HG02642 (cell line): ENCODE measurements at regions not wholly inside any gene's neighbourhood (a gene's known extent, or its start where the extent isn't known, plus 50 kb on each side); places are given as distances from the start of the nearest gene placed in this dataset.

Experiments
- ATAC-seq: cut with Tn5 transposase; IDR thresholded peaks from one replicate; pipeline ENCODE4 v1.9.1; 2021; ENCODE audit warnings: mild to moderate bottlenecking; ENCODE audit not compliant: unreplicated experiment, poor library complexity

DNA sequence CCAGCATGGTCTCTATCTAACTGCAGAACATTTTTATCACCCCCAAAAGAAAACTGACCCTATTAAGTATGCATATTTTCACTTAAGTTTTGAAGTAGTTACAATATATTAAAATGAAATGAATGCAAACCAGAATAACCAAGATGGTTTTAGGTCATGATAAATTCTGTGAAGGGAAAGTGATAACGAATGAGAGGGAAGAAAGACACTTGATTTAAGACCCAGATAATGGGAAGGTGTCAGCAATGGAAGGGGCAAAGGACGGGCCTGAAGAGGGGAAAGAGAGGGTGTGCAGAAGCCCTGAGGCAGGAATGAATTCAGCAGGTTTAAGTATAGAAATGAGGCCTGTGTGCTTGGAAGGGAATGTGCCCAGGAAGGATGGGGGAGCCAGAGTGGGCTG is 61.1 kb upstream of the IGFBP3 start:
- ATAC-seq = no peak

DNA sequence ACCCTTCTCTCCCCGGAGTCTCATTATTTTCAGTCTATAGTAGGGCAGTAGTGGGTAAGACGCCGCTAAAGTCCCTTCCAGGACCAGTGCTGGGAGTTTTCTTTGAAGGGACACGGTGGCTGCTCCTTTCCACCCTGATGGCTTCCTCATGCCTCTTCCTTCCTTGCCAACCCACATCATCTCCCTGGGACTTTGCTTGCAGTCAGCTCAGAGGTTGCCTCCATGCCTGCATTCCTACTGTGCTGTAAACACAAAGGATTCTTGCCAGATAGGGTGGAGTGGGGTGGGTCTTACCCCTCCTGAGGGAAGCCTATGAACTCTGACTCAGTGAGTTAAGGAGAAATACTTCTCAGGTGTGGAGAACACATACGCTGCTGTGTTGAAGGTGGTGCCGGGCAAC is 59.9 kb upstream of the IGFBP3 start:
- ATAC-seq = no peak

DNA sequence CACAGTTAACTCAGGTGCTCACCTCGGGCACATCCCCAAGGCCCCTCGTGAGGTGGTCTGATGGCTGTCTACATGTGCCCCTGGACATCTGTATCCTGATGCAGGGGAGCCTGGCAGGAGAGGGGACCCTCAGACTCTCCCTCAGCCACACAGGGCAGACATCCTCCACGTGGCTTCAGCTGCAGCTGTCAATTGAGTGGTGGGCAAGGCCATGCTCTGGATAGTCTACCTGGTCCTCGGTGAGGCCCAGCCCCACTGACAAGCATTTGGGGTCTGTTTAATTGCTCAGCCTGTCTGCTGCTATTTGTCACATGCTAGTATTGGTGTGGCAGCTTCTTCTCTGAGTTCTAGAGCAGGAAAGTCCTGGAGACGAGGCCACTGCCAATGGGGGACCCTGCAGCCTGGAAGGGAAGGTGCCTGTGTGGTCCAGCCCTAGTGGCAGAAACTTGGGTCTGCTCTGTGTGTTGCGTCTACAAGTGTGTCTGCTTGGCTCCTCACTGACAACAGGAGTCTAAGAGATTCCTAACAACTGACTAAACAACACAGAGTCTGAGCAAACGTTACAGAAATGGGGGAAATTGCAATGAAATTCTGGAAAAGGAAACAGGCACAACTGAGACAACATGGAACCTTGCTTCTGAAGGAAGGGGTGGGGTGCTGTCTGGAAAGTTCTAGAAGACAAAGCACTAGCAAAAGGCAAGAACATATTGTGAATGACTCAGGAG is 59.3 kb upstream of the IGFBP3 start:
- ATAC-seq = no peak

DNA sequence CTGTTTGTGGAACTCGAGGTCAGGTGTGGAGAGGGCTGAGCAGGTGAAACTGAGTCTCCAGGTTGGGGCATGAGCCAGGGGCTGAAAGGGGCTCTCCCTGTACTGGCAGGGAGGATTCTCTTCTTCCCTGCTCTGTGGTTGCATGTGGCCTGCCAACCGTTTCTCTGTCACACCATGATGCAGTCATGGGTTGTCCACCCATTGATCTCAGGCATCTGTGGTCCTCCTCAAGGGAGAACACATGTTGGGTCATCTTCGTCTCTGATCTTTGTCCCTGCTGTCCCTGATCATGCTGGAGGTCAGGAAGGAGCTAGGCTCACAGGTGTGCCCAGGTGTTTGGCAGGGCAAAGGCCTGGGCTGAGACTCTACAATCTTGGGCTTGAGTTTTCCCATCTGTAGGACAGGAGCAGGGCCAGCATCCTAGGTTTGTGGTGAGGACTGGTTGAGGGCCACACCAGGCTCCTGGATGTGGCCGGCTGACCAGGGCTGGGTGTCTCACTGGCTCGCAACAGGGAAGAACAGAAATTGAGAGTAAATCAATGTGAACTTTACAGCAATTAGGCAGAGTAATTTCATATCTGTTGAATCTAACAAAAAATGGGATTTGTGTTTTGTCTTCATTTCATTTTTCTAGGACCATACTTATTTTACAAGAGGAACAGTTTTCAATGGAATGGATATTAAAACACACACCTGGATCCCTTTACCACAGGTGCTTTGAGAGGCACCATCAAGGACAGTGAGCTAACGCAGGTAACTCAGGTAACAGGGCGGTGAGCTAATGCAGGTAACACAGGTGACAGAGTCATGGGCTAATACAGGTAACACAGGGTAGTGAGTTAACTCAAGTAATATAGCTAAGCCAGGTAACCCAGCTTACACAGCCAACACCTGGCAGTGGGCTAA is 58.5 kb upstream of the IGFBP3 start:
- ATAC-seq = no peak

DNA sequence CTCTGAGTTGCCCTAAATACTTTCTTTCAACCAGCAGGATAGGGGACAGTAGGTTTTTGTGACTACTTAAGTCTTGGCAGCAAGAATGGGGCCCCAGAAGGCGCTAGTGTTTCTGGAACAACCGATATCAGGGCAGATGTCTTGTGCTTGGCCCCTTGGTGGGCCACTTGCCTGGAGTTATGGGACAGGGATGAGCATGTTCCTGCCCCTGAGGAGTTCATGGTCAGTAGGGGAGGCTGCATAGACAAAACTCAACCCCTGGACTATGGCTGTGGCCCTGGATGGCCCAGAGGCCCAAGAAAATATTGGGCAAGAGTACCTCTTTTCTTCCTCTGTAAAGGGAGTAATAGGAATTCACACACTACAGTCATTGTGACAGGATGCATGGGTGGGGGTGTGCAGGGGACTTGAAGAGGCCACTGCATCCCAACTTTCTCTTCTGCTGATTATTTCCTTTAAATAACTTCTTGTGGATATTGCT is 57.7 kb upstream of the IGFBP3 start:
- ATAC-seq = no peak

DNA sequence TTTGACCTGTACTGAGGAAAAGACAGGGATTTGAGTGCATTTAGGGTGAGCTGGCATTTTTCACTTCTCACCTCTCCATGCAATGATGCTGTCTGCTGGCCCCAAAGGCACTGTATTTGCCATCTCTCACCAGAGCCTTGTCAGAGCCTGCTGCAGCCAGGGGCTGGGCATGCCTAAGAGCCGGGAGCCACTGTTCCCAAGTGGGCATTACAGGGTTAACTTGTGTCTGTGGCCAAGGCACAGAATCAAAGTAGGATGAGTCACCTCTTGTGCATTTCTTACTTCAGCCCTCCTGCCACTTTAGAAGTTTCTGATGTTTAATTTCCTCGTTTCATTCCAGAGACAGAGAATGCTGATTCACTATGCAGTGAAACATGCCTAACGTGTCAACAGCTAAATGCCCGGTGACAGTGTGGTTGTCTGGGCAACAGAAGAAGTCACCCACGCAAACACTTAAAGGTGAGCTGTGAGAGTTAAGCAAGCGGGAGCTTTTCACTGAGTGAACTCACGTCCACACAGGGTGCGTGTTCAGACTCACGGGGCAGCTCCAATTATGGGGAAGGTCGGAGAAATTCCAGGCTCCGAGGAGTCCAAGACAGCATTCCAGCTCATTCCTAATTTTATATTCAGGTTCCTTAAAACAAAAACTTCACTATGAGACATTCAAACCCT is 57.1 kb upstream of the IGFBP3 start:
- ATAC-seq = no peak

DNA sequence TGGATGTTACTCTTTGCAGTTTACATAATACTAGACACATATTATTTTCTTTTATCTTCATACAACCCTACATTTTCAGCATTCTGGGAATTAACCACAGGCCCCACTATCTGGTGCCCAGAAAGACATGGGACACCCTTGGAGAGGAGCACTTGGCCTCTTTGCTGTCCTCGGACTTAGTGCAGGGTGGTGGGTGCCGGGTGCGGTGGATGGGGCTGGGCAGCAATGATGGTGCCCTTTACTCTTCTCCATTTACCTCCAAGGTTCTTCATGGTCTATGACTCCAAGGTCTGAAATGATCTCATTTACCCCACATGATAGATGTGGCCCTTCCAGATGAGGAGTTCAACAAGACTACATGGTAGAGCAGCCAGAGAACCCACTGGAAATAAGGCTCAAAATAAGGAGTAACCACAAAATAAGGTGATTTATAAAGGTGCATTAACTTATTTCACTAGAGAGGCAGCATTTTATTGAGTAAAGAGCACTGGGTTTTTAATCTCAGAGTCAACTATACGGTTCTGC is 56.2 kb upstream of the IGFBP3 start:
- no peak for ATAC-seq

DNA sequence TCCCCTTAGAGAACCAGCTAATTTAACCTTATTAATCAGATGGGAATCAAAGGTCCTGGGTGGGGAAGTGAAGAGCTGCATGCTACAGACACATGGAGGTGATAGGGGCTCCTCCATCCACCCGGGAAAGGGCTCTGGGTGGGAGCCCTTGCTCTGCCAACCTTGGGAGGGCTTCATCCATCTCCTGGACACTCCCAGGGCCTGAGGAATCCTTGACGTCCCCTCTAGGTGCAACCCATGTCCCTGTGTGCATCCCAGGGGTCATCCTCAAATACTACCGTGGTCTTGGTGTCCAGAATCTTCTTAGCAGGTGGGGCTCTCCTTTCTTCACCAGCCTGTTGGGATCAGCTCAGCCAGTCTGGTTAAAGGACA is 55.4 kb upstream of the IGFBP3 start:
- no peak for ATAC-seq

DNA sequence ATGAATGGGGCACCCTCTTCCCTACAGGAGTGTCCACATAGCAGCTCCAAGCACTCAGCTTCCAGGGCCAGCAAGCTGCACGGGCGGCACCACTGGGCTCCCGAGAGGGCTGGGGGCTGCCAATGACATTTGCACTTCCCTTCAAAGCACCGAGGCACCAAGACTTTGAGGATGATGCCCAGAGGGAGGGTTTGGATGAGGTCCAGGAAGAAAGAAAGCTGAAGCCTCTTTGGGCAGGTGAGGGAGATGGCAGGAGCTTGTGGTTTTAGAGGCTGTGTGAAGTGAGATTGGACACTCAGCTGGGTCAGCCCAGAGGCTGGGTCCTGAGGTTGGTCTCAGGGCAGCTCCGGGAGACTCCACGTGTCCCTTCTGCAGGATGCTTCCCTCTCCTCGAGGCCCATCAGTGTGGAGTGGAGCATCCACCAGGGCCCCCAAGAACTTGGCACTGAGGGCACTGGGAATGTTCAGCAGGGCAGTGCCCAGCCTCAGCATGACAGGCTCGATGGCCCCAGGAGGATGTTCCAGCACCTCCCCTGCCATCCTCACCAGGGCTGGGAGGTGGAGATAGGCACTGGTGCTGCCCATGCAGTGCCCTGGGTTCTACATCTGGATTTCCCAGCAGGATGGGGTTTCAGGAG is 54.9 kb upstream of the IGFBP3 start:
- ATAC-seq = no peak

DNA sequence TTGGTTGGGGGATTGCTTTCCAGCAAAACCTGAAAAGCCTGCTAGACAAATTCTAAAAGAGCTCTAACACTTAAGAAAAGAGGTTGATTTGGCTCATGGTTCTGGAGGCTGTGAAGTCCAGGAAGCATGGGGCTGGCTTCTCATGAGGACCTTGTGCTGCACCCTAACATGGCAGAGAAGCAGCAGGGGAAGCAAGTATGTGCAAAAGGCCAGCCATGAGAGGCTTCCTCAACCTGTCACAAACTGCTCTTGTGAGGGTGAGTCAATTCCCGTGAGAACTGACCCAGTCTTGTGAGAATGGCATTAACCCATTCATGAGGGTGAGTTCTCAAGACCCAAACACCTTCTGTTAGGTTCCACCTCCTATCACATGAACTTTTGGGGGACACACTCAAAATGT is 54.3 kb upstream of the IGFBP3 start:
- ATAC-seq = no peak

DNA sequence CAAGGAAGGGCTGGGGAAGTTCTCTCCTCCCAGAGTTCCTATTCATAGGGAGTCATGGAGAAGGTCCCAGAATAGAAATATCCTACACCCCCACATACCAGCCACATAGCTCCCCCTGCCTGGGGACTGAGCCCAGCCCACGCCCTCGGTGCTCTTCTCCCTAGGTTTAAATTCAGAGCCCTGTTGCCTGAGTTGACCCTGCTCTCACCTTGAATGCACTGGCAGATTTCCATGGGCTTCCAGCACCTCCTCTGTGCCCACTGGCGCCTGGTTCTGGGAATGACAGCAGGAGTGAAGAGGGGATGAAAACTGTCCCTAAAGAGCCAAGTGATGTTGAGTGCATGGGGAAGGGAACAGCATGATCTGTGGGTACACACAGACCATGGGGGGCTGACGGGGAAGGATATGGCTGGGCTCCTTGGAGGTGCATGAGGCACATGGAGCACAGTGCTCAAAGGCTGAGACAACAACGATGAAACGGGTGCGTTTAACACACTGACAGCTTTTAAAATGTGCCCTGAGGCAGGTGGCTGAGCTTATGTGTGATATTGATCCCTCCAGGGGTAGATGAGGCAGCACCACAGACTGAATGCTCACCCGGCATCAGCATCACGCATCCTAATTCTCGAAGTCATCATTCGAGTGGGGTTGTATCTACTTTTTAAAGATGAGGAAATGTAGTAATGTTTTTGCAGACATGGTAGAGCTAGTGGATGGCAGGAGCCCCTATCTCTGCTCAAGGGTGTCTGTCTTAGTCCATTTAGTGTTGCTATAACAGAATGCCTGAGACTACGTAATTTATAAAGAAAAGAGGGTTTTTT is 53.7 kb upstream of the IGFBP3 start:
- ATAC-seq = no peak

DNA sequence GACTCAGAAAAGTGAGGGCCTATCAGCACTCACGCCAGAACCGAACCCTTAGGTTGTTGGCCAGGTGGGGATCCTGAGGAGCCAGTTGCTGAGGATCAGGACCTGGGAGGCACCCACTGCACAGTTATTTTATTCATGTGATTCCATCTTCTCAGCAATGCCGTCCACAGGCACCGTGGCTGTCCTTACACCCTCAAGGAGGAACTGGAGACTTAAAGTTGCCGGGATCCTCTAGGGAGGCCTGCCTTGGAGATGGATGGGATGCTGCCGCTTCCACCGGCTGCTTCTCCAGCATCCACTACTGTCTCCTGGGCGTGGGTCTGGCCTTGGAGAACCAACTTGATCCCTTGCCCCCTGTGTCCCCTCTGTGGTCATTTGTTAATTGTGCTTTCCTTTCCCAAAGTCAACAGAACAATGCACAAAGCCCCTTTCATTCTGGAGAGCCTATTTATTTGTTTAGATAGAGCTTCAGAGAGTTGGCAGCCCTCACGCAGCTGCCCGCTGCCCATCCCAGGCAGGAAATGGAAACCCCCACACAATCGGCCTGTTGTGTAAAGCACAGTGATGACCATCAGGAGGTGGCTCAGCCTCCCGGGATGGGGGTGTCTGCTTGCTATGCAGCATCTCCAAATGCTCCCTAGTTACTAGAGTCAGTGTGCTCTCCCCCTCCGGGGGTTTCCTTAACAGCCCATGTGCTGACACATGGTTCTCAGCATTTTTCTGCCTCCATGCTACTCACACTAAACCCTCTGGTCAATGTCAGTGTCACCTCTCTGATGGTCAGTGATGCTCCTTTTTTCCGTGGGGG is 52.9 kb upstream of the IGFBP3 start:
- no peak for ATAC-seq

DNA sequence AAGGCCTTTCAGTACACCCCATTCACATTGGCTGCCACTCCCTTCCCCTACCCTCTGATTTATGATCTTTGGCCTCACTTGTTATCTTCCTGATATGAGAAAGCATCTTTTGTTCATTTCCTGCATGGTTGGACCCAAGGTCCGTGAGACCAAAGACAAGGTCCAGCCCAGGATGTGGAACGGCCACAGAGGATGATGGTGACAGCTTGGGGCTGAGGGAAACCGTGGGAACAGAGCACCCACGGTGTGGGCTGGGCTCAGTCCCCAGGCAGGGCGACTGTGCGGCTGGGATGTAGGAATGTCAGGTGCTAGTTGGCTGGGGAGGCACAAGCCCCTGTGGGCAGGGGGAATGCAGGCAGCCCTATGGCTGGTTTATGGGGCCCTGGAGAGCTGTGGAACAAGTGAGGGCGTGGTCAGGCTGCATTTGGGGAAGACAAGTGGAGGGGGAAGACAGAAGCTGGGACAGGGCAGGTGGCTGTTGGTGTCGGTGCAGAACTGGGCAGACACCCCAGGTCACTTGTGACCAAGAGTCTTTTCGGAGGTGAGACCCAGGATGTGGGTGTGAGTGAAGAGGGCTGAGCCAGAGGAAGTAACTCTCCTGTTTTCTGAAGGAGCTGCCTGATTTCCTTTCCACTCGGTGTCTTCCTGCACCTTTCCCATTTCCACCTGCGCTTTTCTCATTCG is 51.7 kb upstream of the IGFBP3 start:
- no peak for ATAC-seq

DNA sequence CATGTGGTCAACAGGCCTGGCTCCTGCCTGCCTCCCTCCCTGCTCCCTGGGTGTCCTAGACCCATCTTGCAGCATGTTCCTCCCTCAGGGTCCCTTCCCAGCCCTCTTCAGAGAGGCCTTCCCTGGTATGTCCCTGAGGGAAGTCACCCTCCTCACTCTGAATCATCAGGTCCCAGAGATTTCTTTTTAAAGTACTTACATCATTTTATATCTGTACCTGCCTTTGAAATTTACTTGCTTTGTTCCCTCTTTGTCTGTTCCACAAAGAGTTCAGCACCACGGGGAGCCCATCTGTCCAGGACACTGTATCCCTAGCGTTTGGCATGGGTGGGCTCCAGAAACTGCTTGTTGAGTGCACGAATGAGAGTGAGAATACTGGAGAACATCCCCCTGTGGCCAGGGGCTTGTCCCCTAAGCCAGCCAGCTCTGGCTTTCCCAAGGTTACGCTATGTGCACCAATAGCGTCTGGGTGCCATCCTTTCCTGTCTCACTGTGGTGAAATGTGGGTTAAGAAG is 50.6 kb upstream of the IGFBP3 start:
- ATAC-seq = no peak

DNA sequence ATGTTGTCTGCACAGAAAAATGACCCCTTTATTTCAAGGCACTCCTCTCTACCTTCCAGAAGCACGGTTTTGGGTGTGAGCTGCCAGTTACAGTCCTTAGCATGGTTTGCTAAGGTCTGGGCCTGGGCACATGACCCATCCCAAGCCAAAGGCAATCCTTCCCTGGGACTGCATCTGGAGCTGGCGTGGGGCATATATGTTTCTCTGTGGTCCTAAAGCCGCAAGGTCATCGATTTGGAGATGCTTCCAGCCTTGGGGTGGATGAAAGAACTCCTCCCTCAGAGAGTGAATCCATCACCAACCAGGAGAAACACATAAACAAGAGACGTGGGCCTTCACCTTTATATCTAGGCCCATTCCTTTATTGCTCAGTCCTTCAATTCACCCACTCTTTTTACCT is 50.1 kb upstream of the IGFBP3 start:
- no peak for ATAC-seq
